SJCRH30 (cell line): ENCODE measurements at regions not wholly inside any gene's neighbourhood (a gene's known extent, or its start where the extent isn't known, plus 50 kb on each side); places are given as distances from the start of the nearest gene placed in this dataset.
A peak's percentile ranks its signal among the peaks of the same experiment; 100 is the strongest.
"Not testable (repeated sequence)": the region's sequence is repeated elsewhere in the genome, so short reads cannot be mapped to it uniquely, and the experiment has no call there.

Experiments used
- DNase-seq, 2 experiments: peaks; one replicate each; pipeline ENCODE4 v3.0.0-alpha.2; 2015 to 2020
- H3K27ac ChIP-seq: fragments of 250-450 bp; sonication (Bioruptor Pico); 2 replicates; pipeline ENCODE4 v1.5.1; 2020; ENCODE audit warnings: mild to moderate bottlenecking, moderate library complexity
- H3K27me3 ChIP-seq: fragments of 250-450 bp; sonication (Bioruptor Pico); 2 replicates; pipeline ENCODE4 v1.5.1; 2020; ENCODE audit warnings: mild to moderate bottlenecking, moderate library complexity
- H3K36me3 ChIP-seq: fragments of 250-450 bp; sonication (Bioruptor Pico); 2 replicates; pipeline ENCODE4 v1.5.1; 2020; ENCODE audit warnings: mild to moderate bottlenecking, moderate library complexity
- H3K4me1 ChIP-seq: fragments of 250-450 bp; sonication (Bioruptor Pico); 2 replicates; pipeline ENCODE4 v1.5.1; 2020; ENCODE audit warnings: mild to moderate bottlenecking, moderate library complexity
- H3K4me3 ChIP-seq: fragments of 250-450 bp; sonication (Bioruptor Pico); 2 replicates; pipeline ENCODE4 v1.5.1; 2020; ENCODE audit warnings: mild to moderate bottlenecking, moderate library complexity
- H3K9me3 ChIP-seq: fragments of 250-450 bp; sonication (Bioruptor Pico); replicated peaks from 2 replicates; pipeline ENCODE4 v1.5.1; 2020; ENCODE audit warnings: mild to moderate bottlenecking, moderate library complexity

DNA sequence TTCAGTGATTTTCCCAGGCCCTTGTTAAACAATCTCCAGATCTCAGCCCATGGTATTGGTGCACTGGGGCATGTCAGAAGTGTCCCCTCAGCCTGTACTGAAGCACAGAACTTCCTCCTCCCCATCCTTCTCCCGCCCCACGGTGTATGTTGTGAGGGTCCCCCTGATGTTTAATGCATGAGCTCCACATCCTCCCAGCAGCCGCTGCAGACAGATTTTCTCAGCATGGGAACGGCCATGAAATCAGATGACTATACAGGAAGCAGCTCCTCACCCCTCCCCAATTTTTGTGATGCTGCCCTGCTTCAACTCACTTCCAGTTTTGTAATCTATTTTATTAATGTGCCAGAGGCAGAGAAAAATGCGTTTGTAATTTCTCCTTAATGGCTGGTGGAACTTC lies 406.0 kb downstream of the MIAT start:
- Histone ChIP-seq H3K36me3 (no peaks in the 10 kb centered on the region), H3K27me3 (no peaks in the 10 kb centered on the region), H3K4me1 (no peaks in the 10 kb centered on the region), H3K27ac (no peak overlapping the region), H3K4me3 (no peak overlapping the region), H3K9me3 (no peaks in the 10 kb centered on the region)
- no peak for DNase-seq

GRCh38 chr22:27063841-27064240 lies 406.5 kb downstream of the MIAT start:
- no peaks in the 10 kb centered on the region for H3K36me3 ChIP-seq
- H3K27ac ChIP-seq: no peak overlapping the region
- no peaks in the 10 kb centered on the region for H3K9me3 ChIP-seq
- no peaks in the 10 kb centered on the region for H3K27me3 ChIP-seq
- H3K4me3 ChIP-seq: no peak overlapping the region
- DNase-seq: no peak
- no peaks in the 10 kb centered on the region for H3K4me1 ChIP-seq

DNA sequence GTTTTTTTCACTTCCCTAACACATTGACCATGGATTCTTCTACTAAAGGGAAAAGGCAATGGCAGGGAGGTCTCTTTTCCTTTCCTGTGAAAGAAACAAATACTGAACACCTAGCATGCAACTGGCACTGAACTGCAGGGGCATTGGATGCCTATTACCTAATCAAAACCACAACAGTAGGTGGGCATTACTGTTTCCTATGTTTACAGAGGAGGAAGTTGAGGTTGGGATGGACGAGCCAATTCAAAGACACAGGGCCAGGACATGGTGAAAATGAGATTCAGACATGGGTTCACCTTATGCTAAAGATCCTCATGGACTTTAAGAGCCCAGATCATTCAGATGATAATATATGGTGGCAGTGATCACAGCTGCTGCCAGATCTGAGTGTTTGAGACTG lies 407.0 kb downstream of the MIAT start:
- Histone ChIP-seq H3K4me3 (no peak overlapping the region), H3K9me3 (no peaks in the 10 kb centered on the region), H3K27me3 (no peaks in the 10 kb centered on the region), H3K4me1 (no peaks in the 10 kb centered on the region), H3K27ac (no peak overlapping the region), H3K36me3 (no peaks in the 10 kb centered on the region)
- DNase-seq: no peak

GRCh38 chr22:27065279-27065678 lies 407.9 kb downstream of the MIAT start:
- Histone ChIP-seq H3K4me1 (no peaks in the 10 kb centered on the region), H3K27me3 (no peaks in the 10 kb centered on the region), H3K4me3 (no peak overlapping the region), H3K9me3 (no peaks in the 10 kb centered on the region), H3K36me3 (no peaks in the 10 kb centered on the region), H3K27ac (no peak overlapping the region)
- DNase-seq: no peak

DNA sequence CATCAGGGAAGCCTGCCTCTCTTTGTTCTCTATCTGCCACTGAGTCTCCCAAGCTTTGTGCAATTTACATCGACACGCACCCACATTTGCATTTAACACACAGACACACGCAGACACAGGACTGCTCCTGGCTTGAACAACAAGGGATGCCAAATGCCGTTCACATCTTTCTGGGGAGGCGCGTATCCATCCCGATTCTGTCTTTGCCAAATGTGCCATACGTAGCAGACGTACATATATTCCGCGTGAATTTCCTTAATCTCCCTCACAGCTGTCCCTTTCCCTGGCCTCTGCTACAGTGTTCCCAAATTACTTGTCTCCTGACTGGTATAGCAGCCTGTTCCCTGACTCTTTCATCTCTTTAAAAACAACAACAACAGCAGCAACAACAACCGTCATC lies 409.5 kb downstream of the MIAT start:
- Histone ChIP-seq H3K9me3 (no peaks in the 10 kb centered on the region), H3K27me3 (no peaks in the 10 kb centered on the region), H3K4me1 (no peaks in the 10 kb centered on the region), H3K36me3 (no peaks in the 10 kb centered on the region), H3K27ac (no peak overlapping the region), H3K4me3 (no peak overlapping the region)
- DNase-seq: no peak

GRCh38 chr22:27068121-27068520 lies 410.7 kb downstream of the MIAT start:
- H3K4me1 ChIP-seq: no peaks in the 10 kb centered on the region
- DNase-seq: no peak
- H3K9me3 ChIP-seq: no peaks in the 10 kb centered on the region
- no peak overlapping the region for H3K27ac ChIP-seq
- H3K4me3 ChIP-seq: no peak overlapping the region
- H3K27me3 ChIP-seq: no peaks in the 10 kb centered on the region
- H3K36me3 ChIP-seq: no peaks in the 10 kb centered on the region

GRCh38 chr22:27070594-27070993 lies 413.2 kb downstream of the MIAT start:
- Histone ChIP-seq H3K36me3 (no peaks in the 10 kb centered on the region), H3K27ac (no peak overlapping the region), H3K4me3 (no peak overlapping the region), H3K27me3 (no peaks in the 10 kb centered on the region), H3K4me1 (no peaks in the 10 kb centered on the region), H3K9me3 (no peaks in the 10 kb centered on the region)
- no peak for DNase-seq

- H3K27ac ChIP-seq: no peak overlapping the region
- no peak overlapping the region for H3K4me3 ChIP-seq
- H3K27me3 ChIP-seq: no peaks in the 10 kb centered on the region
- no peaks in the 10 kb centered on the region for H3K36me3 ChIP-seq
- no peaks in the 10 kb centered on the region for H3K4me1 ChIP-seq
- no peak for DNase-seq
- H3K9me3 ChIP-seq: no peaks in the 10 kb centered on the region
Observed at GRCh38 chr22:27073601-27074425, 416.4 kb downstream of the MIAT start.

DNA sequence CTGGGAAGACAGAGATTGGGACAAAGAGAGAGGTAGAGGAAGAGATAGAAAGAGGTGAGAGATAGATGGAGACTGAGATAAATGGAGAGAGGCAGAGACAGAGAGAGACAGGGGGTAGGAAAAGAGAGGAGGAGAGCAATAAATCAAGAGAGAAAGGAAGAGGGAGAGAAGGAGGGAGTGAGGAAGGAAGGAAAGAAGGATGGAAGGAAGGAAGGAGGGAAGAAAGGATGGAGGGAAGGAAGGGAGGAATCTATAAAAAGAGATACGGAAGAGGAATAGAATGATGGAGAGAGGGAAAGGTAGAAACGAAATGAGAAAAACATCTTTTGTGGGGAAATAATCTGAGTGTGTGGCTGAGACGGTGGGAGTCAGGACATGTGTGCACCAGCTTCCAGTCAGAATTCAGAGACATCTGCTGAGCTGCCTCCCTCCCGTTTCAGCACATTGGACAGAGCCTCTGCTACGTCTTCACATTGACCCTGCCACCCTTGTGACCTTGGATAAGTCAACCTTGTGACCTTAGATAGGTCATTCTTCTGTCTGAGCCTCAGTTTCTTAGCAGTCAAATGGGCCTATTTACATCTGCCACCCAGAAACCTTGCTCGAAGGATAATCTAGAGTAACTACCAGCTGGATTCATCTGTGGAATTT lies 417.8 kb downstream of the MIAT start:
- peak in 1 of 2 experiments; percentile 26 for DNase-seq
- H3K27me3 ChIP-seq: no peaks in the 10 kb centered on the region

DNA sequence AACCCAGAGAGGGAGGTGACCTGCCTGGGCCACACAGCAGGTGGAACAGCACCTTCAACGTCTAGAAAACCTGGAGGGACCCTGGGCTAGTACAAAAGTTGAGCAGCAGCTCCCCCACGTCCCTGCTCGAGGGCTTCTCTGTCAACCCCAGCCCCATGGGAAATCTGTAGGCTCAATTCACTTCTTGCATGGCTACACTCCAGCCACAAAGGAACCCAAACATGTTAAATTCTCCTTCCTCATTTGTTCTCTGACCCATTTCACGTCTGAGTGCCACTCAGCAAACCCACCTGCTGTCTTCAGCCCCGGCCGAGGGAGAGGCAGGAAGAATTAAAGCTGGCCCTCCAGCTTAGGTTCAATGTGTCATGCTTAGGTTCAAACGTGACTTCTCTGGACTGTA lies 418.5 kb downstream of the MIAT start:
- Histone ChIP-seq H3K36me3 (no peaks in the 10 kb centered on the region), H3K27ac (no peak overlapping the region), H3K27me3 (no peaks in the 10 kb centered on the region), H3K4me1 (no peaks in the 10 kb centered on the region), H3K4me3 (no peak overlapping the region), H3K9me3 (no peaks in the 10 kb centered on the region)
- no peak for DNase-seq

More for the DNA sequence above, 417.8 kb downstream of the MIAT start:
- Histone ChIP-seq H3K36me3 (no peaks in the 10 kb centered on the region), H3K4me1 (no peaks in the 10 kb centered on the region), H3K4me3 (no peak overlapping the region), H3K27ac (no peak overlapping the region), H3K9me3 (no peaks in the 10 kb centered on the region)

DNA sequence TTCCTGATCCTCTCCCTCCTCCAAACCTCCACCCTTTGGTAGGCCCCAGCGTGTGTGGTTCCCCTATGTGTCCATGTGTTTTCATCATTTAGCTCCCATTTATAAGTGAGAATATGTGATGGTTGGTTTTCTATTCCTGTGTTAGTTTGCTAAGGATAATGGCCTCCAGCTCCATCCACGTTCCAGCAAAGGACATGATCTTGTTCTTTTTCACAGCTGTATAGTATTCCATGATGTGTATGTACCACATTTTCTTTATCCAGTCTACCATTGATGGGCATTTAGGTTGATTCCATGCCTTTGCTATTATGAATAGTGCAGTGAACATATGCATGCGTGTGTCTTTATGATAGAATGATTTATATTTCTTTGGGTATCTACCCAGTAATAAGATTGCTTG lies 420.7 kb downstream of the MIAT start:
- H3K27me3 ChIP-seq, H3K4me3 ChIP-seq, DNase-seq, H3K9me3 ChIP-seq, H3K36me3 ChIP-seq, H3K27ac ChIP-seq, H3K4me1 ChIP-seq: not testable (repeated sequence)

DNA sequence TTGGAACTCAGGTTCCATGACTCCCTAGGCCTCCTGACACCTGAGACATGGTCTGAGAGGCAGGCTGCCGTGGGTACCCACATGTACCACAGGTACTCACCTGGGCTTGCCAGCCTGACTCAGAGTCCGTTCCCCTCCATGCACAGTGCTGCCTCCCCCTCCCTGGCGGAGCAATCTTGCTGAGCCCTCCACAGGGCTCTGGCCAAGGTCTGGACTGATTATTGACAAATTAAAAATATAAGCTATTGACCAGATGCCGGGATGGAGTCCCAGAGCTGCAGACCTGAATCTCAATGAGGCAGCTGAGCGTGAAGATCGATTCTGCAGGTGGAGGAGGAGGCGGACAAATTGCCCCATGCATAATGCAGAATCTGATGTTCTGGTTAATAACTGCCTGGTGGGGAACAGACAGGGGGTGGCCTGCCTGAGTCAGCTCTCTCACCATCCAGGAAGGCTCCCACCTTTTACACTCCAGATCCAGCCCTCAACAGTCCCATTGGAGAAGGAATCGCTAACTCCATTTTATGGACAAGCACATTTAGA lies 422.7 kb downstream of the MIAT start:
- H3K9me3 ChIP-seq: no peaks in the 10 kb centered on the region
- no peak overlapping the region for H3K4me3 ChIP-seq
- DNase-seq: no peak
- no peaks in the 10 kb centered on the region for H3K4me1 ChIP-seq
- no peaks in the 10 kb centered on the region for H3K36me3 ChIP-seq
- H3K27me3 ChIP-seq: no peaks in the 10 kb centered on the region
- H3K27ac ChIP-seq: no peak overlapping the region

DNA sequence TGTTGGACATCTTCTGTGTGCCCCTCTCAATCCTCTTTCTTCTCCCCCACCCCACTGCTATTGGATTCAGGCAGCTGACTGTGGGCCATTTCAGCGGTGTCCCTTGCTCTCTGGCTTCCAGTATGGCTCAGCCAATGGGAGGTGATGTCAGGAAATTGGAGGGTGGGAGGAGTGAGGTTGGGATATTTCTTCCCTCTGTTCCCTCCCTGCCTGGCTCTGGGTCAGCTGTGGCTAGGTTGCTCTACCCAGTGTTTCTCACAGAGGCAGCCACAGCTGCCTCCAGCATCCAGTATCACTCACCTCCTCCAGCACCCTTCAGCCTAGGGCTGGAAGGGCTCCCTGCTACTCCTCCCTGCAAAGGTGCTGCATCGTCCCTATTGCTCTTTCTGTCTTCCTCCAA lies 423.5 kb downstream of the MIAT start:
- DNase-seq: peak in 1 of 2 experiments; percentile 24
- H3K4me3 ChIP-seq: no peak overlapping the region
- no peaks in the 10 kb centered on the region for H3K27me3 ChIP-seq
- H3K27ac ChIP-seq: no peak overlapping the region
- H3K4me1 ChIP-seq: no peaks in the 10 kb centered on the region
- no peaks in the 10 kb centered on the region for H3K36me3 ChIP-seq
- H3K9me3 ChIP-seq: no peaks in the 10 kb centered on the region

DNA sequence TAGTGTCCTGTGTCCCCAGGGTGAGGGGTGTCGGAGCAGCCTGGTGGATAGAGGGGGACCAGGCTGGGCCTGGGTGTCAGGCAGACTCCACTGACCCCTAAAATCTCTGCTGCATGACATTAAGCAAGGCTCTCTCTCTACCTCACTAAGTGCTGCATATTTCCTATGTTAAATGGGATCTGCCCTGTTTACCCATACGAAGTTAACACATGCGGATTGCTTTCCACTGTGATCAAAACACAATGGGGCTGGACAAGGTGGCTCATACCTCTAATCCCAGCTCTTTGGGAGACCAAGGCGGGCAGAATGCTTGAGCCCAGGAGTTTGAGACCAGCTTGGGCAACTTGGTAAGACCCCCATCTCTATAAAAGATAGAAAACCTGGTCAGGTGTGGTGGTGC lies 426.2 kb downstream of the MIAT start:
- Histone ChIP-seq H3K4me1 (0 out of 2 replicates have a peak, but pooled peaks cover 2% of the 10 kb centered on the region), H3K9me3 (no peaks in the 10 kb centered on the region), H3K27ac (no peak overlapping the region), H3K36me3 (no peaks in the 10 kb centered on the region), H3K27me3 (no peaks in the 10 kb centered on the region), H3K4me3 (no peak overlapping the region)
- DNase-seq: no peak

- Histone ChIP-seq H3K27ac (no peak overlapping the region), H3K36me3 (no peaks in the 10 kb centered on the region), H3K4me1 (0 out of 2 replicates have a peak, but pooled peaks cover 2% of the 10 kb centered on the region), H3K9me3 (no peaks in the 10 kb centered on the region), H3K27me3 (no peaks in the 10 kb centered on the region), H3K4me3 (no peak overlapping the region)
- DNase-seq: no peak
Observed at GRCh38 chr22:27084130-27084529, 426.7 kb downstream of the MIAT start.
